Stromal cell of bone marrow (primary cell): ENCODE measurements at regions not wholly inside any gene's neighbourhood (a gene's known extent, or its start where the extent isn't known, plus 50 kb on each side); places are given as distances from the start of the nearest gene placed in this dataset.

Experiments
- DNase-seq: peaks from one replicate; pipeline ENCODE4 v3.0.0-alpha.2; 2012; ENCODE audit warnings: low read depth

DNA sequence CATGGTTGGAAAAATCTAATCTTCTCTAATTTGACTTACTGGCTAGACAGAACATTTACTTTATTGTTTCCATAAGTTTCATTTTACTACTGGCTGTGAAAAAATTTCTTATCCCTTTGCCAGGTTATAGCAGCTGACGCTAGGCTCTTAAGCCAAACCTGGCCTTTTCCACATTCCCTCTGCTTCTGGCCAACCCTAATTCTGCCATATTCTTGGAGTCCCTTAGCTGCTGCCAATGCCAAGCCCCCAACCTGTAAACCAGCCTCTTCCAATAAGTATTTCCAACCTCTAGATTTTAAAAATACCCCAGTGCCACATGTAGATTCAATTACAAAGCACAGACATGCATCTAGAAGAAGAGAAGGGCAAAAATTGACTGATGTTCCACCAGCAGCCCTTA, 452.3 kb upstream of the MEX3C start:
- DNase-seq: no peak

DNA sequence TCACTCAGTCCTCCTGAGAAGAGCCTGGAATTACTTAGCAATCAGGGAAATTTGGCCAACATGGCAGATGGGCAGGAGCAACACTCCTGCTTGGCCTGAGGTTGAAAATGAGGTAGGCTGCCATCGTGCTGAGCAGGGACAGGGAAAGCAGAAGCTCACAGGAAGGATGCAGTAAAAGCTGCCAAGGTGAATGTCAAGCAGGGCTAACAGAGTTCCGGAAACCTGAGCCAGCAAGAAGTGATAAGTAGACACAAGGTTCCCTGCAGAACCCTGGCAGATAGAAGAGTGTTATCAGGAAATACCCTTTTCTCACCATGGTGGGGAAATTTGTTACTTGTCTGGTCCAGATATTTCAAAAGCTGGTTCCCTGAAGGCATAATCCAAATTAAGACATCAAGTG, 454.3 kb upstream of the MEX3C start:
- no peak for DNase-seq

DNA sequence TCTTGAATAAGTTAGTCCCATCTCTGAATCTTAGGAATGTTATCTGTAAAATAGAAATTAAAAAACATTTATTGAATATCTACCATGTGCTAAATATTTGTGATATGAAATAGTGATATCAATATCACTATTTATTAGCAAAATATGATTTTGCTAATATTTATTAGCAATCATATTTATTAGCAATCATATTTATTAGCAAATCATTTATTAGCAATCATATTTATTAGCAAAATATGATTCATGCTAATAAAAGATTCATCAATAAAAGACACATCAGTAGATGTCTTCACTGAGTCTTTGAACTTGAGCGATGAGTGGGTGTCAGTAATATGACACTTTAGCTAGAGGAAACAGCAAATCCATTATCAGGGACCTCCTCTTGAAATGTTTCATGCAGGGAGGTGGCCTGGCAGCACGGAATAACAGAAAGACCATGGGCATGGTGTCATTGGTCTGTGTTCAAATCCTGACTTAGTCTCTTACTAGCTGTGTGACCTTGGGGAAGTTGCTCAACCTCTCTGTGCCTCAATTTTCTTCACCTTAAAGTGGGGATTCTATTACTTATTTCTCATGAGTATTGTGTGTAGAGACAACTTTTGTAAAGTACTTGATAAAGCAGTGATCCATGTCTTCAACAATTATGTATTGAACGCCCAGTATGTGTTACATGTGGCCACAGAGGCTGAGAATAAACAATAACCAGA, 456.2 kb upstream of the MEX3C start:
- DNase-seq: no peak

- DNase-seq: no peak
These were observed 457.2 kb upstream of the MEX3C start for GRCh38 chr18:51654488-51655326.

DNA sequence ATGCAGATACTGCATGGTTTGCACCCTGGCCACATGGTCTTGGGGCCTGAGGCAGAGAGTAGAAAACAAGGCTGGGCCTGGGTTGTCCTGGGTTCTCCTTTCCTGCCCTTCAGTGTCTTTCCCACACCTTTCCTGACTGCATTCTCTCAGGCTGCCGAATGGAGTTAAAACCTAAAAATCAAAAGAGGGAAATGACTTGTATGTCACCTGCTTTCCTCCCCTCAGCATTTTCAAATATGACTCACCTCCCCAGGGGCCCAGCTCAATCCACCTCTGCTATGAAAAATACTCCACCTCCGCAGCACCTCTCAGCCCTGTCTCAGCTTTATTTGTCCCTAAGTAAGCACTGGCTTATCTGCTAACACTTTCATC, 457.8 kb upstream of the MEX3C start:
- DNase-seq: no peak

GRCh38 chr18:51656249-51656648, 458.8 kb upstream of the MEX3C start:
- DNase-seq: no peak

GRCh38 chr18:51658436-51658835, 461.0 kb upstream of the MEX3C start:
- DNase-seq: no peak

GRCh38 chr18:51659781-51660180, 462.3 kb upstream of the MEX3C start:
- DNase-seq: no peak

- no peak for DNase-seq
These were observed 462.8 kb upstream of the MEX3C start for GRCh38 chr18:51660188-51660715.

DNA sequence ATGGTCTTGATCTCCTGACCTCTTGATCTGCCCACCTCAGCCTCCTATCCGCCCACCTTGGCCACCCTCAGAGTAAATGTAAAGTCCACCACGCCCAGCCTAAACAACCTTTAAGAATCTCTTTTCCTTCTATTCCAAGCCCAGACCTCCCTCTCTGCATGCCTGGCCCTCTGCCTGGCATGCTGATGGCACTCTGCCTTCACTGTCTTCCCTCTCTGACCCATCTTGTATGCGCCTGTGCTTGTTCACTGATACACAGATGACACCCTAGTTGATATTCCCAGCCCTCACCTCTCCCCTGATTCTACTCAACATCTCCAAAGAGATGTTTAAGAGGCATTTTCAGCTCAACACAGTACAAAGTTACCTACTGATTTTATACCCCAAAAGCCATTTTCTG, 466.8 kb upstream of the MEX3C start:
- no peak for DNase-seq

- no peak for DNase-seq
These were observed 469.3 kb upstream of the MEX3C start for GRCh38 chr18:51666763-51667191.

GRCh38 chr18:51668101-51668500, 470.6 kb upstream of the MEX3C start:
- DNase-seq: peak; percentile 6

GRCh38 chr18:51668607-51669006, 471.1 kb upstream of the MEX3C start:
- no peak for DNase-seq

- DNase-seq: no peak
These were observed 489.1 kb upstream of the MEX3C start for GRCh38 chr18:51686590-51686989.

- DNase-seq: no peak
These were observed 490.5 kb upstream of the MEX3C start for GRCh38 chr18:51687845-51688585.

GRCh38 chr18:51692612-51693011, 495.1 kb upstream of the MEX3C start:
- DNase-seq: no peak

- DNase-seq: no peak
These were observed 513.9 kb upstream of the MEX3C start for GRCh38 chr18:51711298-51711889.

- no peak for DNase-seq
These were observed 515.3 kb upstream of the MEX3C start for GRCh38 chr18:51712821-51713220.

DNA sequence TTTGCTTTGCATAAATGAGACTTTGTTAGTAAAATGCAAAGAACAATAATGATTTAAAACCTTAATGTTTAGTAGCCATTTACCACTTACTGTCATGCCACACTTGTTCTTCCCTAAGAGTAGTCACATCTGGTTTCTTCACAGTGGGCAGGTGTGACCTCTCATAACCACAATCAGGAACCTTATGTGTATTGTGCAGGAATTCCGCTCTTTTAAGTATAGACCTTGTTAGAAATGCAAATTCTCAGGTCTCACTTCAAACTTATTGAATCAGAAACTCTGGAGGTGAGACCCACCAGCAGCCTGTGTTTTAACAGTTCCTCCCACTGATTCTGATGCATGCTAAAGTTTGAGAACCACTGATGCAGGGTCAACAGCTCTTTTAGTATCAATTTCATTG, 518.8 kb upstream of the MEX3C start:
- DNase-seq: no peak

DNA sequence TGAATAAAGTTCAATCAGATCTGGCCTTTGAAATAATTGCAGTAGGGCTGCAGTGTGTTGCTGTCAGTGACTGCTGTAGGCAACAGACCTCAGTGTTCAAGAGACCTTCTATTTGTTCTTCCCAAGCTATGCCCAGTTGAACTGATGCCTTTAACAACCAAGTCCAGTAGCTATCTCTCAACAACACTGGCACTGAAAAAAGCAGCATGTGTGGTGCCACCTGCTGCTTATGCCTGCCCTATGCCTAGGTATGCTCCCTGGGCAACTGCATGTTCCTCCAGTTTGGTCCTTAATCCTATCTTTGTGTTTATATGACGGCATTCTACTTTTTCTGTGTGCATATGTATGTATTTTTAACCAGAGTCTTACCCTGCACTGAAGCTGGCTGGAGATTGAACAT, 523.9 kb upstream of the MEX3C start:
- DNase-seq: no peak

- no peak for DNase-seq
These were observed 524.5 kb upstream of the MEX3C start for GRCh38 chr18:51721996-51722395.
